Adipocyte (in vitro differentiated cells): ENCODE measurements at regions not wholly inside any gene's neighbourhood (a gene's known extent, or its start where the extent isn't known, plus 50 kb on each side); places are given as distances from the start of the nearest gene placed in this dataset.
"Not testable (repeated sequence)": the region's sequence is repeated elsewhere in the genome, so short reads cannot be mapped to it uniquely, and the experiment has no call there.

ENCODE experiments used
- DNase-seq: peaks from one replicate; pipeline ENCODE4 v3.0.0-alpha.2; 2015; ENCODE audit warnings: low read depth
- H3K27me3 ChIP-seq: replicated peaks from 2 replicates; pipeline ENCODE4 v1.7.0; 2013; ENCODE audit warnings: mild to moderate bottlenecking, low read length, moderate library complexity; ENCODE audit not compliant: control insufficient read depth, insufficient read depth
- H3K36me3 ChIP-seq: 2 replicates; pipeline ENCODE4 v1.7.0; 2013; ENCODE audit warnings: low read length, mild to moderate bottlenecking, moderate library complexity; ENCODE audit not compliant: control insufficient read depth, insufficient read depth, severe bottlenecking
- H3K4me1 ChIP-seq: 2 replicates; pipeline ENCODE4 v1.7.0; 2013; ENCODE audit warnings: mild to moderate bottlenecking, low read length, moderate library complexity; ENCODE audit not compliant: control insufficient read depth, insufficient read depth
- H3K4me3 ChIP-seq: 2 replicates; pipeline ENCODE4 v1.7.0; 2013; ENCODE audit warnings: mild to moderate bottlenecking, low read length, moderate library complexity
- H3K9ac ChIP-seq: 2 replicates; pipeline ENCODE4 v1.7.0; 2013; ENCODE audit warnings: mild to moderate bottlenecking, low read length, moderate library complexity
- H3K9me3 ChIP-seq: 2 replicates; pipeline ENCODE4 v1.7.0; 2013; ENCODE audit warnings: mild to moderate bottlenecking, low read length, moderate library complexity; ENCODE audit not compliant: control insufficient read depth

- peaks cover 3% of the 10 kb centered on the region for H3K9me3 ChIP-seq
- no peak overlapping the region for H3K4me3 ChIP-seq
- no peaks in the 10 kb centered on the region for H3K27me3 ChIP-seq
- no peak for DNase-seq
- H3K36me3 ChIP-seq = no peaks in the 10 kb centered on the region
- H3K9ac ChIP-seq = no peak overlapping the region
- H3K4me1 ChIP-seq = no peaks in the 10 kb centered on the region
These were observed 488.7 kb downstream of the DCDC2C start for GRCh38 chr2:4192119-4192518.

DNA sequence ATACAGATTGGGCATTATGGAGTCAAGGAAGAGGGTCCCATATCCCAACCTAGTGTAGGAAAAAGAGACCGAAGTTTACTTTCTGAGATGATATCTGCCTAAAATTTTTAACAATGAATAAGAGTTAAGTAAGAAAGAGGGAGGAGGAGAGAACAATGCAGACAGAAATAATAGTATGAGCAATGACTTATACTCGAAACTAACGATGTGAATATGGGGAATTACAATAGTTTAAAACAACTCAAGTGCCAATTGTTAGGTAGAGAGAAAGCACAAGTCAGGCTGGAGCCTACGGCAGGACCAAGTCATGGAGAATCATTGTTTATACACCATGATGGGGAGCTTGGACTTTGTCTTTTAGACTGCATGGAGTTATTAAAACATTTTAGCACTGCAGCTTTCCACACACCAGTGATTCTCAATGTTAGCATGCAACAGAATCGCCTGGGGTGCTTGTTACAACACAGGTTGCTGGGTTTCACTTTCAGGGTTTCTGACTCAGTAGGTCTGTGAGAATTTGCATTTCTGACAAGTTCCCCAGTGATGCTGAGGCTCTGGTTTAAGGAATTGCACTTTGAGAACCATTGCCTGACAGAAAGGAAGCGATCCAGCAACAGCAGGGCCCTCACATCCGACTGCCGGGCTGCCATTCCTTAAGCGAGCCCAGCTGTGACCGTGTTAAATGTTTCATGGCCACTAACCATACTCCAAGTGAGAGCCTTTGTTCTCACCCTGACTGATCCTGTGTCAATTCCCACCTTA is 511.2 kb downstream of the DCDC2C start:
- H3K9me3 ChIP-seq = peaks cover 7% of the 10 kb centered on the region
- no peak overlapping the region for H3K4me3 ChIP-seq
- no peak overlapping the region for H3K9ac ChIP-seq
- no peaks in the 10 kb centered on the region for H3K36me3 ChIP-seq
- no peak for DNase-seq
- H3K27me3 ChIP-seq = no peaks in the 10 kb centered on the region
- H3K4me1 ChIP-seq = no peaks in the 10 kb centered on the region

DNA sequence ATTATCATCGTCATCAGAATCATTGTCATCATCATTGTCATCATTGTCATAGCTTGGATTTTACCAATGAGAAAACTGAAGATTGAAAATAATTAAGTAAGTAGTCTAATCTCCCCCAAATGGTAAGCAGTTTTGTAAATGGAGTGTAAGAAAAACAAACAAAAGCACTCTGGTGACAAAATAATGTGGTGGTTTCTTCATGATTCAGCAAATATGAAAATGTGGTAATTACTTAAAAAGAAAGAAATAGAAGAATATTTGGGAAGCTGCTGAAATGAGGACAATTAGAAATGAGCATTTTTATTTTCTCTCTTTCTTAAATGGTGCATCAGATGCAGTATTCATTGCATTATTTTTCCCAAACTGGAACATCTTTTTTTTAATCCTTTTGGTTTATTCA is 514.4 kb downstream of the DCDC2C start:
- DNase-seq = no peak
- H3K9ac ChIP-seq = no peak overlapping the region
- no peaks in the 10 kb centered on the region for H3K36me3 ChIP-seq
- peaks cover 5% of the 10 kb centered on the region for H3K9me3 ChIP-seq
- H3K4me1 ChIP-seq = no peaks in the 10 kb centered on the region
- no peak overlapping the region for H3K4me3 ChIP-seq
- no peaks in the 10 kb centered on the region for H3K27me3 ChIP-seq

DNA sequence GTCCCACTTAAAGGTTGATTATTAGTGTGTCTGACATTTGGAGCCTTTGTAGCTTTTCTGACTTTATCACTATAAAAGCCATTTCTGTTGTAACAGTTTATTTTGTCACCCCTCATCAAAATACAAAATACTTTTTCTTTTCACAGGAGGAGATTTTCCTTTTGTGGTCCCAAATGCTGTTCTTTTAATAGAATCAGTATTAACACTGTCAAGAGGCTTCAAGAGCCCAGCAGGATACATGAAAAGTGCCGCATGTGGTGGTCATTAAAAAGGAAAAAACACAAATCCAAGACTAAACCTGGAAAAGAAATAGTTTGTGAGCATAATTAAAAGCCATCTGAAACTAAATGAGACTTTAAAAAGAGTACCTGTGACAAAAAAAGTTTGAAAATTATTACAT is 515.7 kb downstream of the DCDC2C start:
- H3K9ac ChIP-seq = no peak overlapping the region

GRCh38 chr2:4219571-4219970 is 516.2 kb downstream of the DCDC2C start:
- no peaks in the 10 kb centered on the region for H3K27me3 ChIP-seq
- H3K9ac ChIP-seq = no peak overlapping the region
- H3K9me3 ChIP-seq = peaks cover 4% of the 10 kb centered on the region
- DNase-seq = no peak
- H3K36me3 ChIP-seq = no peaks in the 10 kb centered on the region
- no peaks in the 10 kb centered on the region for H3K4me1 ChIP-seq
- no peak overlapping the region for H3K4me3 ChIP-seq

More for the DNA sequence above, 515.7 kb downstream of the DCDC2C start:
- no peaks in the 10 kb centered on the region for H3K4me1 ChIP-seq
- no peaks in the 10 kb centered on the region for H3K36me3 ChIP-seq
- no peaks in the 10 kb centered on the region for H3K27me3 ChIP-seq
- peaks cover 4% of the 10 kb centered on the region for H3K9me3 ChIP-seq
- no peak for DNase-seq
- no peak overlapping the region for H3K4me3 ChIP-seq

DNA sequence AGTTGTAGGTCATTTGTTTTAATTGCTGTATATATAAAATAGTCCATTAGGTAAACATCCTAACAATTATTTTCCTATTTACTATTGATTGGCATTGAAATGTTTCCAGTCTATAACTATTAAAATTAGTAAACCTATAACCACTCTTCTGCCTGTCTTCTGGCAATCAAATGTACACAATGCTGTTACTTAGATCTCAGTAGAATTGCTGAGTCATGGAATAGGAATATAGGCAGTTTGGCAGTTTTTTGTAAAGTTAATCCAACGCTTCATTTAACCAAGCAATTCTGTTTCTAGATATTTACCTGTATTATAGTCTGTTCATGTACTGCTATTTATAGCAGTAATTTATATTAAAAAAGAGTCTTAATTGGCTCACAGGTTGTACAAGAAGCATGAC is 518.1 kb downstream of the DCDC2C start:
- Histone ChIP-seq H3K36me3 (no peaks in the 10 kb centered on the region), H3K9ac (no peak overlapping the region), H3K27me3 (no peaks in the 10 kb centered on the region), H3K4me1 (no peaks in the 10 kb centered on the region), H3K9me3 (peaks cover 4% of the 10 kb centered on the region), H3K4me3 (no peak overlapping the region)
- DNase-seq = no peak

DNA sequence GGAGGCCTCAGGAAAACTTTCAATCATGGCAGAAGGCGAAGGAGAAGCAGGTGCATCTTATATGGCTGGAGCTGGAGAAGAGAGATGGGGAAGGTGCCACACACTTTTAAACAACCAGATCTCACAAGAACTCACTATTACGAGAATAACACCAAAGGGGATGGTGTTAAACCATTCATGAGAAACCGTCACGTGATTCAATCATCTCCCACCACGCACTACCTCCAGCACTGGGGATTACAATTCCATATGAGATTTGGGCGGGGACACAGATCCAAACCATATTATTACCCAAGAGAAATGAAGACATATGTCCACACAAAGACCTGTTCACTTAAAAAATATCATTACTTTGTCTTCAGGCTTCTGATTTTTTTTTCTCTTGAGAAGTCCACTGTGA is 518.5 kb downstream of the DCDC2C start:
- H3K36me3 ChIP-seq = no peaks in the 10 kb centered on the region
- peaks cover 4% of the 10 kb centered on the region for H3K9me3 ChIP-seq
- H3K4me3 ChIP-seq = no peak overlapping the region
- DNase-seq = no peak
- no peaks in the 10 kb centered on the region for H3K4me1 ChIP-seq
- no peak overlapping the region for H3K9ac ChIP-seq
- H3K27me3 ChIP-seq = no peaks in the 10 kb centered on the region

GRCh38 chr2:4244422-4244821 is 541.0 kb downstream of the DCDC2C start:
- not testable (repeated sequence) for H3K9me3 ChIP-seq, H3K27me3 ChIP-seq, H3K4me3 ChIP-seq, DNase-seq, H3K36me3 ChIP-seq, H3K4me1 ChIP-seq, H3K9ac ChIP-seq

DNA sequence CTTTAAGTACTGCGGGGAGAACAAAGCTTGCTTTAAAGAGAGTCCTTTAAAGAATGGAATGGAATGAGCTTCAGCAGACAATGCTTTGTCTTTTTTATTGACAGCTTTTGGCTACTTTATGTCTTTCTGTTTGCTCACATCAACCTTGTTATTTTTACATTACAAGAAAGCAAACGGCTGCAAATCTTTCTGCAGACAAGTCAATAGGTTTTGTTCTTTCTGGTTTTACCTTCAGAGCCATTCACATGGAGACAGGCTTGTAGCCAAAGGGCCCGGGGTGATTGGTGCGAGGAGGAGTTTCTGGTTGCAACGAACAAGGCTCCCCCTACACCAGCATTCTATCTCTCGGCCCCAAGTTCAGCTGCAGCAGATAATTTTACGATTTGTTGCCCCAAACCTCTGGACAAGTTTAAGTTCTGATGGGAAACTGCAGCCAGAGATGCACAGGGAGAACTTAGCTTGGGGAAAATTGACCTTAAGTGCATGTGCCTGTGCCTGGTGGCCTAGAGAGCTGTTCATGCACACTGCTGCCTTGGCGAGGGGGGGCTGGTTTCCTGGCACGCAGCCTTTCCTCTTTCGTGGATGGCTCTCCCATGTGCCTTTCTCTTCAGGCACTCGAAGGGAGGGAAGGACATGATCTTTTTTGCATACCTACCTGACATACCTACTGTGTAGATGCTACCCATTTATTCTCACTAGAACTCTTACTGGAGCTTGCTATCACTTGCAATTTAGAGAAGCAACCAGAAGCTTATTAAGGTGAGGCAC is 543.2 kb downstream of the DCDC2C start:
- Histone ChIP-seq H3K27me3 (no peaks in the 10 kb centered on the region), H3K9me3 (no peaks in the 10 kb centered on the region), H3K4me3 (no peak overlapping the region), H3K9ac (no peak overlapping the region), H3K36me3 (no peaks in the 10 kb centered on the region), H3K4me1 (no peaks in the 10 kb centered on the region)
- no peak for DNase-seq

- H3K4me1 ChIP-seq = no peaks in the 10 kb centered on the region
- H3K9ac ChIP-seq = no peak overlapping the region
- H3K36me3 ChIP-seq = no peaks in the 10 kb centered on the region
- H3K9me3 ChIP-seq = no peaks in the 10 kb centered on the region
- DNase-seq = no peak
- H3K4me3 ChIP-seq = no peak overlapping the region
- H3K27me3 ChIP-seq = no peaks in the 10 kb centered on the region
These were observed 544.4 kb downstream of the DCDC2C start for GRCh38 chr2:4247791-4248190.

GRCh38 chr2:4255491-4255890 is 552.1 kb downstream of the DCDC2C start:
- Histone ChIP-seq H3K27me3 (no peaks in the 10 kb centered on the region), H3K4me1 (no peaks in the 10 kb centered on the region), H3K9me3 (no peaks in the 10 kb centered on the region), H3K9ac (no peak overlapping the region), H3K4me3 (no peak overlapping the region), H3K36me3 (no peaks in the 10 kb centered on the region)
- DNase-seq = no peak
